ENCODE measurements at regions not wholly inside any gene's neighbourhood (a gene's known extent, or its start where the extent isn't known, plus 50 kb on each side); places are given as distances from the start of the nearest gene placed in this dataset.

GRCh38 chr17:17398943-17399926 lies 77.6 kb upstream of the MED9 start:
- no peak for TF ChIP-seq CTCF (IDR thresholded peaks at IDR 0.05; ENCODE audit: low read length)
- no peak for TF ChIP-seq EZH2phosphoT487 (IDR thresholded peaks at IDR 0.05; ENCODE audit: low read length)

Data from MM.1S (cell line).